ENCODE measurements at regions not wholly inside any gene's neighbourhood (a gene's known extent, or its start where the extent isn't known, plus 50 kb on each side); places are given as distances from the start of the nearest gene placed in this dataset.

DNA sequence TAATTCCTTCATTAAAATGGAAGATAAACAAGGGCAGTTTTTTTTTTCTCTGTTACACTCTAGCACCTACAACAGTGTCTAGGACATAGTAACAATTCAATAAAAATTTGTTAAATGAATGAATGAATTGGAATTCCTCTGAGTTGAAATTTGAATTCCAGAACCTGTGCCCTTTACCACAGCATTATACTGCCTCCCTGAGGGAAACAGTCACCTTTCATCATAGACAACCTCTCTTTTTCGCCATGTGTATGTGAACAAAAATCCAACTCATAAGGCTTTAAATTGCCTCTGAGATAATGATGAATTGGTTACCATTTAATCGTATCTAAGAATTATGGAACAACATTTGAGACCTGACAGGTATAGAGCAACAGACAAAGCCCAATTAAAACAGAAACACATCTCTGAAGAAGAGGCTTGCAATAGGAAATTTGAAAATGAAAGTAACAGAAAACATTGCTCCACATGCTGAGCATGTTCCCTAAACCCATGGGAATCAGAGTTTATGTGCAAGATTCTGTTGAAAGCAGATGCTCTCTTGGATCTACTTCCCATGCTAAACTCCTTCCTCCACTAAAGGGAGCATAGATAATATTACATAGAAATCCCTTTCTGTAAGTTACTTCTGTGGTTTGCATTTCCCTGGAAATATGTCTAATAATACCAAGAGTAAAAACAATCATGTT, 657.8 kb downstream of the GALC start:
- TF ChIP-seq, protein P1, sequence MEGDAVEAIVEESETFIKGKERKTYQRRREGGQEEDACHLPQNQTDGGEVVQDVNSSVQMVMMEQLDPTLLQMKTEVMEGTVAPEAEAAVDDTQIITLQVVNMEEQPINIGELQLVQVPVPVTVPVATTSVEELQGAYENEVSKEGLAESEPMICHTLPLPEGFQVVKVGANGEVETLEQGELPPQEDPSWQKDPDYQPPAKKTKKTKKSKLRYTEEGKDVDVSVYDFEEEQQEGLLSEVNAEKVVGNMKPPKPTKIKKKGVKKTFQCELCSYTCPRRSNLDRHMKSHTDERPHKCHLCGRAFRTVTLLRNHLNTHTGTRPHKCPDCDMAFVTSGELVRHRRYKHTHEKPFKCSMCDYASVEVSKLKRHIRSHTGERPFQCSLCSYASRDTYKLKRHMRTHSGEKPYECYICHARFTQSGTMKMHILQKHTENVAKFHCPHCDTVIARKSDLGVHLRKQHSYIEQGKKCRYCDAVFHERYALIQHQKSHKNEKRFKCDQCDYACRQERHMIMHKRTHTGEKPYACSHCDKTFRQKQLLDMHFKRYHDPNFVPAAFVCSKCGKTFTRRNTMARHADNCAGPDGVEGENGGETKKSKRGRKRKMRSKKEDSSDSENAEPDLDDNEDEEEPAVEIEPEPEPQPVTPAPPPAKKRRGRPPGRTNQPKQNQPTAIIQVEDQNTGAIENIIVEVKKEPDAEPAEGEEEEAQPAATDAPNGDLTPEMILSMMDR (conservative IDR thresholded peaks at IDR 0.05): no peak
- TF ChIP-seq EZH2 (IDR thresholded peaks at IDR 0.05; ENCODE audit: low read depth): no peak

Data from PC-9 (cell line).